Esophagus squamous epithelium (tissue), 5 donors: ENCODE measurements at regions not wholly inside any gene's neighbourhood (a gene's known extent, or its start where the extent isn't known, plus 50 kb on each side); places are given as distances from the start of the nearest gene placed in this dataset.
A peak's percentile ranks its signal among the peaks of the same experiment; 100 is the strongest.
"Not testable (repeated sequence)": the region's sequence is repeated elsewhere in the genome, so short reads cannot be mapped to it uniquely, and the experiment has no call there.

Experiments
- DNase-seq: peaks from one replicate; lab custom pipeline; 2025; lab: John Stamatoyannopoulos, UW
- H3K27ac ChIP-seq, 4 donors: fragments of 200-600 bp; sonication (generic); one replicate each; pipeline ENCODE4 v1.5.1; 2016 to 2019; ENCODE audit warnings: mild to moderate bottlenecking in 1 of 4
- H3K27me3 ChIP-seq, 4 donors: fragments of 200-600 bp; sonication (generic); 1 replicate in 3 of 4; 2 replicates in 1 of 4; pipeline versions ENCODE4 v1.5.1 to v1.6.0; 2017 to 2021; ENCODE audit warnings: antibody characterized with exemption in 1 of 4
- H3K36me3 ChIP-seq, 3 donors: fragments of 200-600 bp; sonication (generic); one replicate each; pipeline ENCODE4 v1.5.1; 2016 to 2019
- H3K4me1 ChIP-seq, 3 donors: fragments of 200-600 bp; sonication (generic); one replicate each; pipeline ENCODE4 v1.5.1; 2017 to 2019
- H3K4me3 ChIP-seq, 4 donors: fragments of 200-600 bp; sonication (generic); 1 replicate in 3 of 4; 2 replicates in 1 of 4; pipeline ENCODE4 v1.5.1; 2016 to 2019; ENCODE audit warnings: mild to moderate bottlenecking in 2 of 4, moderate library complexity in 1 of 4
- H3K9me3 ChIP-seq, 3 donors: fragments of 200-600 bp; sonication (generic); one replicate each; pipeline ENCODE4 v1.5.1; 2016 to 2019
- POLR2A ChIP-seq, 4 donors: fragments of 450-650 bp; IDR thresholded peaks; one replicate each; pipeline ENCODE4 v1.6.1; 2017; ENCODE audit warnings: antibody characterized with exemption in 4 of 4, mild to moderate bottlenecking in 4 of 4, moderate library complexity in 3 of 4
- WGBS, 2 donors: methylation state at CpG; one replicate each; pipeline ENCODE4 v1.1.5; 2018; 5-methylcytosine and 5-hydroxymethylcytosine counted together
- intact Hi-C: fragments of 100-400 bp; cut with DNase I; formaldehyde crosslinking; loops from one replicate; pipeline ENCODE4 v1.15.0; 2022
- TF ChIP-seq, protein P1 (sequence below), 6 experiments: fragments of 450-650 bp in 4 of 6; fragments of 200-600 bp in 2 of 6; sonication (generic) in 2 of 6; IDR thresholded peaks; one replicate each; pipeline ENCODE4 v1.5.1; 2016 to 2019; ENCODE audit warnings: antibody characterized with exemption in 6 of 6, mild to moderate bottlenecking in 4 of 6, moderate library complexity in 4 of 6
- donor health status: DM: yes; HTN: yes; CAD: no.

DNA sequence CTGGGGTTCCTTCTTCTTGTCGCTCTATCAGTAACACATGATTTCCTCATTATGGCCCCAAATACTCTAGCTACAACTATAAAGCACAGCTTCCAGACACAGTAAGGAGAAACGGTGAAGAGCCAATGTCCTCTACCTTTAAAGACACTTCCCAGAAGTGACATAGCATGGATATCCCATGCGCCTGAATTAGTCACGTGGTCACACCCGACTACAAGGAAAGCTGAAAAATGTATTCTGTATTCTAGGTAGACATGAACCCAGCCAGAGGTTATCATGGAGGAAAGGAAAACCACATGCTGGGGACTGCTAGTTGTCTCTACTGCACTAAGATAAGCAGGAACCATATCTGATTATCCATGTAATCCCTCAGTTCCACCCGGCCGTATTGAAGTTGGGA, 244.3 kb downstream of the LMX1A start:
- TF ChIP-seq, protein P1, sequence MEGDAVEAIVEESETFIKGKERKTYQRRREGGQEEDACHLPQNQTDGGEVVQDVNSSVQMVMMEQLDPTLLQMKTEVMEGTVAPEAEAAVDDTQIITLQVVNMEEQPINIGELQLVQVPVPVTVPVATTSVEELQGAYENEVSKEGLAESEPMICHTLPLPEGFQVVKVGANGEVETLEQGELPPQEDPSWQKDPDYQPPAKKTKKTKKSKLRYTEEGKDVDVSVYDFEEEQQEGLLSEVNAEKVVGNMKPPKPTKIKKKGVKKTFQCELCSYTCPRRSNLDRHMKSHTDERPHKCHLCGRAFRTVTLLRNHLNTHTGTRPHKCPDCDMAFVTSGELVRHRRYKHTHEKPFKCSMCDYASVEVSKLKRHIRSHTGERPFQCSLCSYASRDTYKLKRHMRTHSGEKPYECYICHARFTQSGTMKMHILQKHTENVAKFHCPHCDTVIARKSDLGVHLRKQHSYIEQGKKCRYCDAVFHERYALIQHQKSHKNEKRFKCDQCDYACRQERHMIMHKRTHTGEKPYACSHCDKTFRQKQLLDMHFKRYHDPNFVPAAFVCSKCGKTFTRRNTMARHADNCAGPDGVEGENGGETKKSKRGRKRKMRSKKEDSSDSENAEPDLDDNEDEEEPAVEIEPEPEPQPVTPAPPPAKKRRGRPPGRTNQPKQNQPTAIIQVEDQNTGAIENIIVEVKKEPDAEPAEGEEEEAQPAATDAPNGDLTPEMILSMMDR (IDR thresholded peaks at IDR 0.05) = no peak
- TF ChIP-seq POLR2A (IDR thresholded peaks at IDR 0.05) = no peak
- H3K27ac ChIP-seq = no peak overlapping the region
- no peaks in the 10 kb centered on the region for H3K36me3 ChIP-seq
- no peak overlapping the region for H3K4me3 ChIP-seq
- H3K27me3 ChIP-seq = peaks cover 0 to 27% (median 2%) of the 10 kb centered on the region in 4 donors
- no peak for DNase-seq
- intact Hi-C loops = no loop called here
- H3K9me3 ChIP-seq = no peaks in the 10 kb centered on the region
- H3K4me1 ChIP-seq = peaks cover 0 to 13% (median 2%) of the 10 kb centered on the region in 3 donors
- 77 to 81% methylated on average over 7 of the region's 7 CpGs for WGBS, 2 donors

- intact Hi-C loops = no loop called here
- no peak for DNase-seq
- Histone ChIP-seq H3K27me3 (peaks cover 0 to 8% (median 2%) of the 10 kb centered on the region in 4 donors), H3K4me1 (peaks cover 0 to 7% (median 0%) of the 10 kb centered on the region in 3 donors), H3K36me3 (no peaks in the 10 kb centered on the region), H3K9me3 (no peaks in the 10 kb centered on the region), H3K4me3 (no peak overlapping the region), H3K27ac (no peak overlapping the region)
- TF ChIP-seq POLR2A (IDR thresholded peaks at IDR 0.05) = no peak
- TF ChIP-seq, protein P1 (IDR thresholded peaks at IDR 0.05) = no peak
- WGBS, 2 donors = 58 to 63% methylated on average over 1 to 3 of the region's 4 CpGs
These were observed 247.5 kb downstream of the LMX1A start for GRCh38 chr1:165109013-165109412.

GRCh38 chr1:165092542-165093162, 263.9 kb downstream of the LMX1A start:
- H3K27ac ChIP-seq, H3K4me3 ChIP-seq, H3K27me3 ChIP-seq, H3K36me3 ChIP-seq, DNase-seq, intact Hi-C loops: not testable (repeated sequence)
- WGBS, 2 donors = 29 to 34% methylated on average over 7 of the region's 7 CpGs
- Histone ChIP-seq H3K4me1 (peaks cover 0 to 14% (median 4%) of the 10 kb centered on the region in 3 donors), H3K9me3 (peaks cover 0 to 14% (median 0%) of the 10 kb centered on the region in 3 donors)

DNA sequence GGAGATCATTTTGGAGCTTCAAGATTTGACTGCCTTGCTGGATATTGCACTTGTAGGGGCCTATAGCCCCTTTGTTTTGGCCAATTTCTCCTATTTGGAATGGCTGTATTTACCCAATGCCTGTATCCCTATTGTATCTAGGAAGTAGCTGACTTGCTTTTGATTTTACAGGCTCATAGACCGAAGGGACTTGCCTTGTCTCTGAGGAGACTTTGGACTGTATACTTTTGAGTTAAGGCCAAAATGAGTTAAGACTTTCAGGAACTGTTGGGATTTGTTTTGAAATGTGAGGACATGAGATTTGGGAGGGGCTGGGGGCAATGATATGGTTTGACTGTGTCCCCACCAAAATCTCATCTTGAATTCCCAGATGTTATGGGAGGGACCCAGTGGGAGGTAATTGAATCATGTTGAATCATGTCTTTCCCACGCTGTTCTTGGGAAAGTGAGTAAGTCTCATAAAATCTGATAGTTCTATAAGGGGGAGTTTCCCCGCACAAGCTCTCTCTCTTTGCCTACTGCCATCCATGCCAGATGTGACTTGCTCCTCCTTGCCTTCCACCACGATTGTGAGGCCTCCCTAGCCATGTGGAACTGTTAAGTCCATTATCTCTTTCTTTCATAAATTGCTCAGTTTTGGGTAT, 276.1 kb downstream of the LMX1A start:
- intact Hi-C loops = no loop called here
- peaks cover 0 to 4% (median 0%) of the 10 kb centered on the region in 3 donors for H3K9me3 ChIP-seq
- 20 to 27% methylated on average over 4 of the region's 4 CpGs for WGBS, 2 donors

DNA sequence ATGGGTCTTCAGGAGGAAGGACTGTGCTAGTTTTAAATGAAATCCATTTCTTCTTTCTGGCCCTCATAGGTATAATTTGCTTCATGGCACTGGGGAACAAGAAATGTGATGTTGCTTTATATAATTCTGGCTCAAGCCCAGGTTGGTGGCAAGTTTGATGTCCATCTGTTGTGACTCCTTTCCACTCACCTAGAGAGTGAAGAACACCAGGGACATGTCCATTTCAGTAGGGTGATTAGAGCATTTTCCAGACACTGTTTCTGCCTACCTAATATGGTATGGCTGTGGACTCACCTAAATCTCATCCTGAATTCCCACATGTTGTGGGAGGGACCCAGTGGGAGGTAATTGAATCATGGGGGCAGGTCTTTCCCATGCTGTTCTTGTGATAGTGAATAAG, 278.1 kb downstream of the LMX1A start:
- no peak for DNase-seq
- no peak for TF ChIP-seq POLR2A (IDR thresholded peaks at IDR 0.05)
- Histone ChIP-seq H3K9me3 (peaks cover 0 to 4% (median 0%) of the 10 kb centered on the region in 3 donors), H3K27me3 (no peaks in the 10 kb centered on the region), H3K4me3 (no peak overlapping the region), H3K36me3 (no peaks in the 10 kb centered on the region), H3K4me1 (no peaks in the 10 kb centered on the region), H3K27ac (no peak overlapping the region)
- intact Hi-C loops = loop anchor here (10.0 kb wide), 1 partner anchor 1544 kb away; no protein-coding TSS in a partner anchor

More for the DNA sequence above, 276.1 kb downstream of the LMX1A start:
- H3K4me1 ChIP-seq = no peaks in the 10 kb centered on the region
- TF ChIP-seq, protein P1 (IDR thresholded peaks at IDR 0.05) = no peak
- no peak for TF ChIP-seq POLR2A (IDR thresholded peaks at IDR 0.05)
- H3K27ac ChIP-seq = no peak overlapping the region
- no peak for DNase-seq
- H3K27me3 ChIP-seq = no peaks in the 10 kb centered on the region
- no peak overlapping the region for H3K4me3 ChIP-seq
- no peaks in the 10 kb centered on the region for H3K36me3 ChIP-seq

- Histone ChIP-seq H3K27me3 (no peaks in the 10 kb centered on the region), H3K9me3 (no peaks in the 10 kb centered on the region), H3K27ac (no peak overlapping the region), H3K4me3 (no peak overlapping the region), H3K36me3 (no peaks in the 10 kb centered on the region), H3K4me1 (peaks cover 0 to 4% (median 0%) of the 10 kb centered on the region in 3 donors)
- intact Hi-C loops = loop anchor here (10.0 kb wide), 1 partner anchor 1541 kb away; no protein-coding TSS in a partner anchor
- no peak for DNase-seq
- TF ChIP-seq, protein P1 (IDR thresholded peaks at IDR 0.05) = peak in 4 of 6 experiments; percentile 23 to 53 (median 30)
- TF ChIP-seq POLR2A (IDR thresholded peaks at IDR 0.05) = no peak
- WGBS, 2 donors = 53% methylated on average over 6 of the region's 6 CpGs
These were observed 280.7 kb downstream of the LMX1A start for GRCh38 chr1:165075725-165076370.
